Epithelial cell of esophagus (primary cell): ENCODE measurements at regions not wholly inside any gene's neighbourhood (a gene's known extent, or its start where the extent isn't known, plus 50 kb on each side); places are given as distances from the start of the nearest gene placed in this dataset.
"Not testable (repeated sequence)": the region's sequence is repeated elsewhere in the genome, so short reads cannot be mapped to it uniquely, and the experiment has no call there.

Source experiments
- DNase-seq: peaks from one replicate; pipeline ENCODE4 v3.0.0; 2010; ENCODE audit warnings: low read depth
- H3K4me3 ChIP-seq: 2 replicates; pipeline ENCODE4 v1.5.1; 2011; ENCODE audit warnings: mild to moderate bottlenecking, low read length, control low read depth
- CTCF ChIP-seq: IDR thresholded peaks from 2 replicates; pipeline ENCODE4 v1.5.1; 2011; ENCODE audit warnings: low read depth, mild to moderate bottlenecking, low read length, control low read depth, inconsistent platforms; ENCODE audit not compliant: insufficient read depth; ENCODE audit errors: missing control alignments

- no peak for DNase-seq
- no peak overlapping the region for H3K4me3 ChIP-seq
- TF ChIP-seq CTCF: no peak
Observed at GRCh38 chr4:34318773-34319172, 1925.5 kb downstream of the ARAP2 start.

- no peak overlapping the region for H3K4me3 ChIP-seq
- peak; percentile 10 for DNase-seq
- no peak for TF ChIP-seq CTCF
Observed at GRCh38 chr4:34323549-34324320, 1920.6 kb downstream of the ARAP2 start.

- no peak for TF ChIP-seq CTCF
Observed at GRCh38 chr4:34328939-34329338, 1915.4 kb downstream of the ARAP2 start.

GRCh38 chr4:34335156-34335555 lies 1909.2 kb downstream of the ARAP2 start:
- DNase-seq, H3K4me3 ChIP-seq: not testable (repeated sequence)

More at GRCh38 chr4:34328939-34329338, 1915.4 kb downstream of the ARAP2 start:
- H3K4me3 ChIP-seq: no peak overlapping the region
- no peak for DNase-seq

GRCh38 chr4:34335556-34335955 lies 1908.8 kb downstream of the ARAP2 start:
- not testable (repeated sequence) for H3K4me3 ChIP-seq, DNase-seq

GRCh38 chr4:34362654-34363053 lies 1881.7 kb downstream of the ARAP2 start:
- no peak for DNase-seq
- no peak for TF ChIP-seq CTCF
- H3K4me3 ChIP-seq: no peak overlapping the region

- H3K4me3 ChIP-seq: no peak overlapping the region
- TF ChIP-seq CTCF: no peak
- DNase-seq: no peak
Observed at GRCh38 chr4:34363842-34364241, 1880.5 kb downstream of the ARAP2 start.

GRCh38 chr4:34365946-34366345 lies 1878.4 kb downstream of the ARAP2 start:
- no peak for TF ChIP-seq CTCF
- no peak overlapping the region for H3K4me3 ChIP-seq
- no peak for DNase-seq
